Endothelial cell of umbilical vein (primary cell): ENCODE measurements at regions not wholly inside any gene's neighbourhood (a gene's known extent, or its start where the extent isn't known, plus 50 kb on each side); places are given as distances from the start of the nearest gene placed in this dataset.

Experiments used
- BruUV-seq: library from RNA; stranded (reverse); fragments of 400-500 nt; replicated peaks from 2 replicates; lab custom pipeline; 2021; lab: Mats Ljungman, UMichigan
- CTCF ChIA-PET: fragments of 300-600, 350-600 bp; sonication (Branson Sonifier 250); formaldehyde crosslinking; loops from one replicate; lab custom pipeline; 2021; ENCODE audit warnings: antibody characterized with exemption, inconsistent platforms; lab: Charles Lee
- POLR2A ChIA-PET: fragments of 300-600, 350-600 bp; sonication (Branson Sonifier 250); formaldehyde crosslinking; loops from one replicate; lab custom pipeline; 2021; ENCODE audit warnings: antibody characterized with exemption, inconsistent platforms; lab: Charles Lee
- DNase-seq: peaks from one replicate; pipeline ENCODE4 v3.0.0-alpha.2; 2011; ENCODE audit warnings: low read depth, low spot score
- FAIRE-seq: peaks from 2 replicates; lab custom pipeline; 2011; peaks lifted over from hg19 to GRCh38; lab: Jason Lieb, UNC
- H2AFZ ChIP-seq: 2 replicates; pipeline ENCODE4 v1.6.0; 2012; ENCODE audit warnings: low read depth, low read length, control low read depth, inconsistent platforms
- H3K27ac ChIP-seq: 2 replicates; pipeline ENCODE4 v1.5.1; 2011; ENCODE audit warnings: low read depth, mild to moderate bottlenecking, control low read depth, low read length, moderate library complexity; ENCODE audit not compliant: insufficient read depth
- H3K27me3 ChIP-seq, 2 experiments: 2 replicates each; pipeline versions ENCODE4 v1.6.0 to v1.6.1; 2011; ENCODE audit warnings: low read length in 2 of 2, mixed read lengths in 1 of 2; ENCODE audit not compliant: control insufficient read depth in 2 of 2, insufficient read depth in 2 of 2
- H3K36me3 ChIP-seq, 2 experiments: 2 replicates in 1 of 2; 3 replicates in 1 of 2; pipeline ENCODE4 v1.5.1; 2011; ENCODE audit warnings: low read length in 2 of 2, mild to moderate bottlenecking in 1 of 2, moderate library complexity in 1 of 2; ENCODE audit not compliant: control insufficient read depth in 2 of 2, insufficient read depth in 2 of 2; ENCODE audit errors: extremely low read depth in 1 of 2
- H3K4me1 ChIP-seq: 3 replicates; pipeline ENCODE4 v1.5.1; 2011; ENCODE audit warnings: mild to moderate bottlenecking, low read length; ENCODE audit not compliant: control insufficient read depth, insufficient read depth; ENCODE audit errors: extremely low read depth
- H3K4me2 ChIP-seq: 2 replicates; pipeline ENCODE4 v1.6.1; 2011; ENCODE audit warnings: low read length, control low read depth, mixed read lengths; ENCODE audit not compliant: insufficient read depth
- H3K4me3 ChIP-seq, 3 experiments: fragments of 200-600 bp in 1 of 3; sonication (generic), shearing (Covaris generic) in 1 of 3; replicated peaks in 1 of 3; 2 replicates each; pipeline ENCODE4 v1.5.1; 2011 to 2016; ENCODE audit warnings: control low read depth in 3 of 3, low read length in 3 of 3, mild to moderate bottlenecking in 2 of 3, inconsistent platforms in 1 of 3, low read depth in 1 of 3, moderate library complexity in 1 of 3; ENCODE audit not compliant: insufficient read depth in 1 of 3
- H3K79me2 ChIP-seq: 2 replicates; pipeline ENCODE4 v1.6.0; 2012; ENCODE audit warnings: low read length, inconsistent platforms; ENCODE audit not compliant: control insufficient read depth, insufficient read depth
- H3K9ac ChIP-seq: replicated peaks from 2 replicates; pipeline ENCODE3; 2011; ENCODE audit warnings: low read length, control low read depth; ENCODE audit not compliant: insufficient read depth; ENCODE audit errors: extremely low read depth
- H3K9me1 ChIP-seq: replicated peaks from 3 replicates; pipeline ENCODE4 v1.6.0; 2011; ENCODE audit warnings: mild to moderate bottlenecking, low read length; ENCODE audit not compliant: control insufficient read depth, insufficient read depth; ENCODE audit errors: extremely low read depth
- H3K9me3 ChIP-seq: replicated peaks from 2 replicates; pipeline ENCODE4 v1.5.1; 2012; ENCODE audit warnings: low read length, inconsistent platforms; ENCODE audit not compliant: control insufficient read depth, insufficient read depth
- H4K20me1 ChIP-seq: replicated peaks from 2 replicates; pipeline ENCODE3; 2011; ENCODE audit warnings: mild to moderate bottlenecking, low read length; ENCODE audit not compliant: control insufficient read depth, insufficient read depth; ENCODE audit errors: extremely low read depth
- EZH2 ChIP-seq: IDR thresholded peaks from 2 replicates; pipeline ENCODE4 v1.6.1; 2012; ENCODE audit warnings: borderline replicate concordance, low read depth, mild to moderate bottlenecking, moderate library complexity, low read length, inconsistent platforms; ENCODE audit not compliant: severe bottlenecking
- FOS ChIP-seq: IDR thresholded peaks from 2 replicates; pipeline ENCODE4 v1.6.1; 2011; ENCODE audit warnings: mild to moderate bottlenecking, low read length, moderate library complexity, borderline replicate concordance; ENCODE audit not compliant: insufficient read depth
- GATA2 ChIP-seq: IDR thresholded peaks from 2 replicates; pipeline ENCODE4 v1.7.0; 2011; ENCODE audit warnings: low read depth, mild to moderate bottlenecking, moderate library complexity, mixed read lengths, low read length; ENCODE audit not compliant: insufficient read length, insufficient read depth
- POLR2A ChIP-seq: IDR thresholded peaks from 2 replicates; pipeline ENCODE4 v1.6.1; 2012; ENCODE audit warnings: low read depth, mild to moderate bottlenecking, control low read depth, low read length
- POLR2AphosphoS5 ChIP-seq: IDR thresholded peaks from 2 replicates; pipeline ENCODE4 v1.6.1; 2012; ENCODE audit warnings: low read depth, mild to moderate bottlenecking, control low read depth, low read length, moderate library complexity; ENCODE audit not compliant: insufficient read depth
- dilution Hi-C: fragments of 300-500 bp; cut with MboI; formaldehyde crosslinking; loops from one replicate; pipeline ENCODE4 v1.15.0; 2019; ENCODE audit warnings: low sequenced_read_pairs; ENCODE audit not compliant: extremely low pct_ligation_motif_present
- intact Hi-C: fragments of 100-400 bp; cut with micrococcal nuclease; formaldehyde crosslinking; loops from one replicate; pipeline ENCODE4 v1.10.0; 2022
- TF ChIP-seq, protein P1 (sequence below), 2 donors: IDR thresholded peaks; 1 replicate in 1 of 2; 2 replicates in 1 of 2; pipeline ENCODE4 v1.5.1; 2011; ENCODE audit warnings: low read length in 2 of 2, mild to moderate bottlenecking in 2 of 2, moderate library complexity in 2 of 2, control low read depth in 1 of 2, inconsistent platforms in 1 of 2, low read depth in 1 of 2; ENCODE audit not compliant: insufficient read depth in 1 of 2; ENCODE audit errors: extremely low read depth in 1 of 2
- TF ChIP-seq, protein P2 (sequence below): IDR thresholded peaks from 2 replicates; pipeline ENCODE4 v1.6.1; 2011; ENCODE audit not compliant: insufficient read depth, insufficient read length

DNA sequence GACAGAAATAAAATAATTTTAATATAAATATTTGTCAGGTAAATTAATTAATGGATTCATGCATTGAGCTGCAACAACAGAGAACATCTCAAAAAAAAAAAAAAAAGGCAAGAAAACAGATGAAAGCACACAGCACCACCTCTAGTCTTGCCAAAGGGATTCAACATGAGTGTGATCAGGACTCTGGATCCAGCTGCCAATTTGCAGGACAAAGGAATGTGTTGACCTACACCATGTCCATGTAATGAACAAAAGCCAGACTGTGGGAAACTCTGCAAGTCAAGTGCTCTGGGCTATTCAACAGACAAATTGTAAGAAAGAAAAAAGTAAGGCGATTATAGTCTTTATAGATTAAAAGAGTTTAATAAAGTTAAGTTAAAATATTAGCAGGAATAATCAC is 769.3 kb downstream of the TLR4 start:
- dilution Hi-C loops: no loop called here
- no peak for TF ChIP-seq EZH2
- no peak for TF ChIP-seq GATA2
- Histone ChIP-seq H3K9ac (no peak overlapping the region), H3K9me3 (no peaks in the 10 kb centered on the region), H3K27me3 (no peaks in the 10 kb centered on the region), H3K9me1 (no peaks in the 10 kb centered on the region), H2AFZ (no peak overlapping the region), H4K20me1 (no peaks in the 10 kb centered on the region), H3K79me2 (no peaks in the 10 kb centered on the region), H3K4me1 (no peaks in the 10 kb centered on the region), H3K27ac (no peak overlapping the region), H3K4me3 (no peak overlapping the region), H3K36me3 (no peaks in the 10 kb centered on the region), H3K4me2 (no peak overlapping the region)
- DNase-seq (no peak), FAIRE-seq (no peak)
- intact Hi-C loops: no loop called here
- CTCF ChIA-PET: no interaction called here
- no TSS peak for BruUV-seq
- POLR2A ChIA-PET: no interaction called here

DNA sequence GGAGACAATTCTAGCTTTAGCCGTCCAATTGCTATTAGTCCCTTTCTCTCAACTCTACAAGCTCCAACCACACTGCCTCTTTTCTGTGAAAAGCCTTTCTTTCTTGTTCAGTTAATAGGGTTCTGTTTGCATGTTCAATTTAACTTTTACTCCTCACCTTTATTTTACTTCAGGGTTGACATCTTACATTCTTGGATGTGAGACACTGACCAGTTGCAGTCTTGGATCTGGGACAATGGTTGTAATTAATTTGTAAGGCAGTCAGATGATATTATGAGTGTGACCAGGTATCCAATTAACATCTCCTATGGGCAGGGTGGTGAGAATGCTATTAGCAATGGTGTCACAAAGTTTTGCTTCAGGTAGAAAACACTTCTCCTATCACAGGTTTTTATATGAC is 774.5 kb downstream of the TLR4 start:
- Histone ChIP-seq H3K9me1 (no peaks in the 10 kb centered on the region), H3K4me3 (no peak overlapping the region), H3K79me2 (no peaks in the 10 kb centered on the region), H4K20me1 (no peaks in the 10 kb centered on the region), H2AFZ (no peak overlapping the region), H3K36me3 (no peaks in the 10 kb centered on the region), H3K4me1 (no peaks in the 10 kb centered on the region), H3K9ac (no peak overlapping the region), H3K9me3 (no peaks in the 10 kb centered on the region), H3K27me3 (no peaks in the 10 kb centered on the region), H3K4me2 (no peak overlapping the region), H3K27ac (no peak overlapping the region)
- dilution Hi-C loops: no loop called here
- FAIRE-seq (no peak), DNase-seq (no peak)
- CTCF ChIA-PET: no interaction called here
- no TSS peak for BruUV-seq
- intact Hi-C loops: no loop called here
- TF ChIP-seq POLR2AphosphoS5: no peak
- TF ChIP-seq GATA2: no peak
- no peak for TF ChIP-seq POLR2A
- no peak for TF ChIP-seq EZH2
- TF ChIP-seq FOS: no peak
- TF ChIP-seq, protein P1, sequence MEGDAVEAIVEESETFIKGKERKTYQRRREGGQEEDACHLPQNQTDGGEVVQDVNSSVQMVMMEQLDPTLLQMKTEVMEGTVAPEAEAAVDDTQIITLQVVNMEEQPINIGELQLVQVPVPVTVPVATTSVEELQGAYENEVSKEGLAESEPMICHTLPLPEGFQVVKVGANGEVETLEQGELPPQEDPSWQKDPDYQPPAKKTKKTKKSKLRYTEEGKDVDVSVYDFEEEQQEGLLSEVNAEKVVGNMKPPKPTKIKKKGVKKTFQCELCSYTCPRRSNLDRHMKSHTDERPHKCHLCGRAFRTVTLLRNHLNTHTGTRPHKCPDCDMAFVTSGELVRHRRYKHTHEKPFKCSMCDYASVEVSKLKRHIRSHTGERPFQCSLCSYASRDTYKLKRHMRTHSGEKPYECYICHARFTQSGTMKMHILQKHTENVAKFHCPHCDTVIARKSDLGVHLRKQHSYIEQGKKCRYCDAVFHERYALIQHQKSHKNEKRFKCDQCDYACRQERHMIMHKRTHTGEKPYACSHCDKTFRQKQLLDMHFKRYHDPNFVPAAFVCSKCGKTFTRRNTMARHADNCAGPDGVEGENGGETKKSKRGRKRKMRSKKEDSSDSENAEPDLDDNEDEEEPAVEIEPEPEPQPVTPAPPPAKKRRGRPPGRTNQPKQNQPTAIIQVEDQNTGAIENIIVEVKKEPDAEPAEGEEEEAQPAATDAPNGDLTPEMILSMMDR (IDR thresholded peaks at IDR 0.05; ENCODE audit: extremely low read depth in 1 of 2, insufficient read depth in 1 of 2, low read depth in 1 of 2, low read length in 2 of 2): no peak
- TF ChIP-seq, protein P2, sequence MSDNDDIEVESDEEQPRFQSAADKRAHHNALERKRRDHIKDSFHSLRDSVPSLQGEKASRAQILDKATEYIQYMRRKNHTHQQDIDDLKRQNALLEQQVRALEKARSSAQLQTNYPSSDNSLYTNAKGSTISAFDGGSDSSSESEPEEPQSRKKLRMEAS: no peak
- POLR2A ChIA-PET: no interaction called here
